Type B pancreatic cell (in vitro differentiated cells): ENCODE measurements at regions not wholly inside any gene's neighbourhood (a gene's known extent, or its start where the extent isn't known, plus 50 kb on each side); places are given as distances from the start of the nearest gene placed in this dataset.

Experiments
- DNase-seq: peaks from one replicate; pipeline ENCODE4 v3.0.0; 2021; ENCODE audit warnings: mixed read lengths; ENCODE audit not compliant: unreplicated experiment; ENCODE audit errors: extremely low spot score
- H3K27ac Mint-ChIP-seq: 2 replicates; pipeline ENCODE4 v1.8.0; 2021; ENCODE audit warnings: mild to moderate bottlenecking, mixed read lengths
- H3K27me3 Mint-ChIP-seq: 2 replicates; pipeline ENCODE4 v1.8.0; 2021; ENCODE audit warnings: mixed read lengths
- H3K36me3 Mint-ChIP-seq: 2 replicates; pipeline ENCODE4 v1.8.0; 2021; ENCODE audit warnings: mixed read lengths
- H3K4me1 Mint-ChIP-seq: one replicate; pipeline ENCODE4 v1.8.0; 2021; ENCODE audit warnings: mixed read lengths; ENCODE audit not compliant: unreplicated experiment
- H3K4me3 Mint-ChIP-seq: 2 replicates; pipeline ENCODE4 v1.8.0; 2021; ENCODE audit warnings: mild to moderate bottlenecking, mixed read lengths
- H3K9me3 Mint-ChIP-seq: 2 replicates; pipeline ENCODE4 v1.8.0; 2021; ENCODE audit warnings: mixed read lengths
- CTCF ChIP-seq: fragments of 200-600 bp; sonication (generic); conservative IDR thresholded peaks from 2 replicates; pipeline ENCODE4 v1.5.0; 2021; ENCODE audit warnings: antibody characterized with exemption, mild to moderate bottlenecking

GRCh38 chr1:106494646-106495045, 561.8 kb upstream of the PRMT6 start:
- no peaks in the 10 kb centered on the region for H3K4me1 Mint-ChIP-seq
- no peak for TF ChIP-seq CTCF
- no peak overlapping the region for H3K4me3 Mint-ChIP-seq
- no peak for DNase-seq
- no peaks in the 10 kb centered on the region for H3K9me3 Mint-ChIP-seq
- no peak overlapping the region for H3K27ac Mint-ChIP-seq
- H3K27me3 Mint-ChIP-seq = no peaks in the 10 kb centered on the region
- H3K36me3 Mint-ChIP-seq = no peaks in the 10 kb centered on the region

- no peaks in the 10 kb centered on the region for H3K9me3 Mint-ChIP-seq
- no peaks in the 10 kb centered on the region for H3K4me1 Mint-ChIP-seq
- H3K36me3 Mint-ChIP-seq = no peaks in the 10 kb centered on the region
- DNase-seq = no peak
- TF ChIP-seq CTCF = no peak
- no peak overlapping the region for H3K27ac Mint-ChIP-seq
- no peak overlapping the region for H3K4me3 Mint-ChIP-seq
- H3K27me3 Mint-ChIP-seq = no peaks in the 10 kb centered on the region
Measured at GRCh38 chr1:106498238-106498637, 558.2 kb upstream of the PRMT6 start.

GRCh38 chr1:106502659-106503058, 553.8 kb upstream of the PRMT6 start:
- no peaks in the 10 kb centered on the region for H3K27me3 Mint-ChIP-seq
- no peaks in the 10 kb centered on the region for H3K4me1 Mint-ChIP-seq
- no peak for DNase-seq
- H3K36me3 Mint-ChIP-seq = no peaks in the 10 kb centered on the region
- no peaks in the 10 kb centered on the region for H3K9me3 Mint-ChIP-seq
- no peak for TF ChIP-seq CTCF
- no peak overlapping the region for H3K27ac Mint-ChIP-seq
- no peak overlapping the region for H3K4me3 Mint-ChIP-seq

GRCh38 chr1:106515375-106515774, 541.1 kb upstream of the PRMT6 start:
- Mint-ChIP-seq H3K36me3 (no peaks in the 10 kb centered on the region), H3K4me1 (no peaks in the 10 kb centered on the region), H3K9me3 (no peaks in the 10 kb centered on the region), H3K4me3 (no peak overlapping the region), H3K27me3 (no peaks in the 10 kb centered on the region), H3K27ac (no peak overlapping the region)
- no peak for DNase-seq
- no peak for TF ChIP-seq CTCF

- Mint-ChIP-seq H3K27ac (no peak overlapping the region), H3K4me3 (no peak overlapping the region), H3K4me1 (no peaks in the 10 kb centered on the region), H3K36me3 (no peaks in the 10 kb centered on the region), H3K9me3 (no peaks in the 10 kb centered on the region), H3K27me3 (no peaks in the 10 kb centered on the region)
- TF ChIP-seq CTCF = no peak
- no peak for DNase-seq
Measured at GRCh38 chr1:106517224-106517623, 539.2 kb upstream of the PRMT6 start.

- TF ChIP-seq CTCF = no peak
- Mint-ChIP-seq H3K27me3 (no peaks in the 10 kb centered on the region), H3K27ac (no peak overlapping the region), H3K4me1 (peaks cover 5% of the 10 kb centered on the region), H3K9me3 (no peaks in the 10 kb centered on the region), H3K36me3 (no peaks in the 10 kb centered on the region), H3K4me3 (no peak overlapping the region)
- no peak for DNase-seq
Measured at GRCh38 chr1:106523497-106523896, 533.0 kb upstream of the PRMT6 start.
